ENCODE measurements at regions not wholly inside any gene's neighbourhood (a gene's known extent, or its start where the extent isn't known, plus 50 kb on each side); places are given as distances from the start of the nearest gene placed in this dataset.

DNA sequence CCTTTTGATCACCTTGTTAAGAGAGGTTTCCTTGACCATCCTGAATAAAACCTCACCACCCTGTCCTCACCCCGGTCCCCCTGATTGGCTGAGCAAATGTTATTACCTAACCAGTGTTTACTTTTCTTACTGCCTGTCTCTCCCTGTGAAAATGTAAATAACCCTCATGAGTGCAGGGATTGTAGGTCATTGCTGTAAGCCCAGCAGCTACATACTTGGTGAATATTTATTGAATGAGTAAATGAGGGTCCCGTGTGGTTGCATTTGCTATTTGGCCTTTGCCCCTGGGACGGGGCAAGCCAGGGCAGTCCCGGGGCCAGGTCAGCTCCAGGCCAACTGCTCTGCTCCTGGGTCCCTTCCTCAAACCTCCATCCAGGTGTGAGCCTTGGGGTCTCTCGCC, 55.5 kb upstream of the CLCN4 start:
- TF ChIP-seq TCF12 (IDR thresholded peaks at IDR 0.05; ENCODE audit: low read depth) = no peak
- TF ChIP-seq TEAD4 (IDR thresholded peaks at IDR 0.05) = no peak
- no peak for TF ChIP-seq YY1 (IDR thresholded peaks at IDR 0.05; ENCODE audit: low read depth)
- TF ChIP-seq RAD21 (IDR thresholded peaks at IDR 0.05; ENCODE audit: low read depth) = no peak
- TF ChIP-seq EP300 (IDR thresholded peaks at IDR 0.05; ENCODE audit: borderline replicate concordance) = no peak
- TF ChIP-seq, protein P1, sequence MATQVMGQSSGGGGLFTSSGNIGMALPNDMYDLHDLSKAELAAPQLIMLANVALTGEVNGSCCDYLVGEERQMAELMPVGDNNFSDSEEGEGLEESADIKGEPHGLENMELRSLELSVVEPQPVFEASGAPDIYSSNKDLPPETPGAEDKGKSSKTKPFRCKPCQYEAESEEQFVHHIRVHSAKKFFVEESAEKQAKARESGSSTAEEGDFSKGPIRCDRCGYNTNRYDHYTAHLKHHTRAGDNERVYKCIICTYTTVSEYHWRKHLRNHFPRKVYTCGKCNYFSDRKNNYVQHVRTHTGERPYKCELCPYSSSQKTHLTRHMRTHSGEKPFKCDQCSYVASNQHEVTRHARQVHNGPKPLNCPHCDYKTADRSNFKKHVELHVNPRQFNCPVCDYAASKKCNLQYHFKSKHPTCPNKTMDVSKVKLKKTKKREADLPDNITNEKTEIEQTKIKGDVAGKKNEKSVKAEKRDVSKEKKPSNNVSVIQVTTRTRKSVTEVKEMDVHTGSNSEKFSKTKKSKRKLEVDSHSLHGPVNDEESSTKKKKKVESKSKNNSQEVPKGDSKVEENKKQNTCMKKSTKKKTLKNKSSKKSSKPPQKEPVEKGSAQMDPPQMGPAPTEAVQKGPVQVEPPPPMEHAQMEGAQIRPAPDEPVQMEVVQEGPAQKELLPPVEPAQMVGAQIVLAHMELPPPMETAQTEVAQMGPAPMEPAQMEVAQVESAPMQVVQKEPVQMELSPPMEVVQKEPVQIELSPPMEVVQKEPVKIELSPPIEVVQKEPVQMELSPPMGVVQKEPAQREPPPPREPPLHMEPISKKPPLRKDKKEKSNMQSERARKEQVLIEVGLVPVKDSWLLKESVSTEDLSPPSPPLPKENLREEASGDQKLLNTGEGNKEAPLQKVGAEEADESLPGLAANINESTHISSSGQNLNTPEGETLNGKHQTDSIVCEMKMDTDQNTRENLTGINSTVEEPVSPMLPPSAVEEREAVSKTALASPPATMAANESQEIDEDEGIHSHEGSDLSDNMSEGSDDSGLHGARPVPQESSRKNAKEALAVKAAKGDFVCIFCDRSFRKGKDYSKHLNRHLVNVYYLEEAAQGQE (IDR thresholded peaks at IDR 0.05; ENCODE audit: low read depth) = no peak
- no peak for TF ChIP-seq CREB1 (IDR thresholded peaks at IDR 0.05; ENCODE audit: low read depth)
- no peak for TF ChIP-seq CEBPB (IDR thresholded peaks at IDR 0.05)
- no peak for TF ChIP-seq FOXM1 (IDR thresholded peaks at IDR 0.05; ENCODE audit: borderline replicate concordance, low read depth)

DNA sequence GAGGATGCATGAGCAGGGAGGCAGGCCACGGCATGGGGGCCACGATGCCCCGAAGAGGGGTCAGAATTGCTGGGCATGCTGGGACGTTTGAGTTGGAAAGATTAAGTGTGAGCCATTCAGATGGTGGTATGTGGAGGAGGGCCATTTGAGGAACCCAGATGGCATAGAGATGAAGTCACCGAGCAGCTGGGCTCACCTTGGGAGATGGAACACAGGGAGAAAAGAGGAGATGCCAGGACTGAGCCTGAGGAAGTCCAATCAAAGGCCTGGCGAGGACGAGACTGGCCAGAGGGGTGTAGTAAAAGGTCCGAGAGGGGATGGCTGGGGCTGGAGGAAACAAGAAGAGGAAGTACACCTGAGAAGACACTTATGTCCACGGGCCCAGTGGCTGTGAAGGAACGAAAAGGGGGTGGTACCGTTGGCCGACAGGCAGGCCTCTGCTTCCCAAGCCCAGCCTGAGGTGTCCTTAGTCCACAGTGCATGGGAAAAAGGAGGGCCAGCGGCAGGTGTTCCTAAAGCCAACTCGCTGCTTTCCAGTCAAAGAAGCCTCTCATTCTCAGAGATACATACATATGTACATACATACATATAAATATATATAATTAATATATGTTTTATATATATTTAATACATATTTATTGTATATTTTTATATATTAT, 54.6 kb upstream of the CLCN4 start:
- TF ChIP-seq FOXM1 (IDR thresholded peaks at IDR 0.05; ENCODE audit: borderline replicate concordance, low read depth) (no peak), CEBPB (IDR thresholded peaks at IDR 0.05) (no peak), NFIC (IDR thresholded peaks at IDR 0.05) (no peak), CREB1 (IDR thresholded peaks at IDR 0.05; ENCODE audit: low read depth) (no peak), YY1 (IDR thresholded peaks at IDR 0.05; ENCODE audit: low read depth) (no peak), EGR1 (IDR thresholded peaks at IDR 0.05) (no peak), TCF12 (IDR thresholded peaks at IDR 0.05; ENCODE audit: low read depth) (no peak), TAF1 (IDR thresholded peaks at IDR 0.05; ENCODE audit: low read depth) (no peak), EP300 (IDR thresholded peaks at IDR 0.05; ENCODE audit: borderline replicate concordance) (no peak), TEAD4 (IDR thresholded peaks at IDR 0.05) (no peak), RAD21 (IDR thresholded peaks at IDR 0.05; ENCODE audit: low read depth) (no peak), ZBTB7A (IDR thresholded peaks at IDR 0.05; ENCODE audit: low read depth) (no peak)
- TF ChIP-seq, protein P2, sequence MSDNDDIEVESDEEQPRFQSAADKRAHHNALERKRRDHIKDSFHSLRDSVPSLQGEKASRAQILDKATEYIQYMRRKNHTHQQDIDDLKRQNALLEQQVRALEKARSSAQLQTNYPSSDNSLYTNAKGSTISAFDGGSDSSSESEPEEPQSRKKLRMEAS (IDR thresholded peaks at IDR 0.05) = no peak
- TF ChIP-seq, protein P3, sequence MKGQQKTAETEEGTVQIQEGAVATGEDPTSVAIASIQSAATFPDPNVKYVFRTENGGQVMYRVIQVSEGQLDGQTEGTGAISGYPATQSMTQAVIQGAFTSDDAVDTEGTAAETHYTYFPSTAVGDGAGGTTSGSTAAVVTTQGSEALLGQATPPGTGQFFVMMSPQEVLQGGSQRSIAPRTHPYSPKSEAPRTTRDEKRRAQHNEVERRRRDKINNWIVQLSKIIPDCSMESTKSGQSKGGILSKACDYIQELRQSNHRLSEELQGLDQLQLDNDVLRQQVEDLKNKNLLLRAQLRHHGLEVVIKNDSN (IDR thresholded peaks at IDR 0.05) = no peak
- TF ChIP-seq, protein P1 (IDR thresholded peaks at IDR 0.05; ENCODE audit: low read depth) = no peak

DNA sequence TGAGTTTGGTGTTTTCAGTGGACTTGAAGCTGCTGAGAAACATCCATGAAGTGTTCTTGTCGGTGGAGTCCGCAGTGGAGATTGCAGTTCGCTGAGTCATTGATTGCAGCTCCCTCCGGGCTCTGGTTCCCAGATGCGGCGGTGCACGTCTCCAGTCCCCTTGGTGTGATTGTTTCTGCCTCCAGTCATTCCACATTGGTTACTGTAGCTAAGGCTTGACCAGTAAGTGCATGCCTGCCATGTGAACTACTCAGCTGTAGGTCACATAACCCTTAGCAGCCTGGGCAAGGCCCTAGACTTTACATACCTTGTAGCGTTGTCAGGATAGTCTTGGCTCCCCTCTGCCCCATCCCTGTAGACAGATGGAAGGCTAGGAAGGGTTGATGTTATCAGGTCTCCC, 53.8 kb upstream of the CLCN4 start:
- TF ChIP-seq CREB1 (IDR thresholded peaks at IDR 0.05; ENCODE audit: low read depth) (no peak), RAD21 (IDR thresholded peaks at IDR 0.05; ENCODE audit: low read depth) (no peak), TCF12 (IDR thresholded peaks at IDR 0.05; ENCODE audit: low read depth) (no peak), EP300 (IDR thresholded peaks at IDR 0.05; ENCODE audit: borderline replicate concordance) (no peak), TAF1 (IDR thresholded peaks at IDR 0.05; ENCODE audit: low read depth) (no peak), TEAD4 (IDR thresholded peaks at IDR 0.05) (no peak), EGR1 (IDR thresholded peaks at IDR 0.05) (no peak), ZBTB7A (IDR thresholded peaks at IDR 0.05; ENCODE audit: low read depth) (no peak), FOXM1 (IDR thresholded peaks at IDR 0.05; ENCODE audit: borderline replicate concordance, low read depth) (no peak), YY1 (IDR thresholded peaks at IDR 0.05; ENCODE audit: low read depth) (no peak), CEBPB (IDR thresholded peaks at IDR 0.05) (no peak), NFIC (IDR thresholded peaks at IDR 0.05) (no peak)
- TF ChIP-seq, protein P2 (IDR thresholded peaks at IDR 0.05) = no peak
- TF ChIP-seq, protein P1 (IDR thresholded peaks at IDR 0.05; ENCODE audit: low read depth) = no peak
- TF ChIP-seq, protein P3 (IDR thresholded peaks at IDR 0.05) = no peak

DNA sequence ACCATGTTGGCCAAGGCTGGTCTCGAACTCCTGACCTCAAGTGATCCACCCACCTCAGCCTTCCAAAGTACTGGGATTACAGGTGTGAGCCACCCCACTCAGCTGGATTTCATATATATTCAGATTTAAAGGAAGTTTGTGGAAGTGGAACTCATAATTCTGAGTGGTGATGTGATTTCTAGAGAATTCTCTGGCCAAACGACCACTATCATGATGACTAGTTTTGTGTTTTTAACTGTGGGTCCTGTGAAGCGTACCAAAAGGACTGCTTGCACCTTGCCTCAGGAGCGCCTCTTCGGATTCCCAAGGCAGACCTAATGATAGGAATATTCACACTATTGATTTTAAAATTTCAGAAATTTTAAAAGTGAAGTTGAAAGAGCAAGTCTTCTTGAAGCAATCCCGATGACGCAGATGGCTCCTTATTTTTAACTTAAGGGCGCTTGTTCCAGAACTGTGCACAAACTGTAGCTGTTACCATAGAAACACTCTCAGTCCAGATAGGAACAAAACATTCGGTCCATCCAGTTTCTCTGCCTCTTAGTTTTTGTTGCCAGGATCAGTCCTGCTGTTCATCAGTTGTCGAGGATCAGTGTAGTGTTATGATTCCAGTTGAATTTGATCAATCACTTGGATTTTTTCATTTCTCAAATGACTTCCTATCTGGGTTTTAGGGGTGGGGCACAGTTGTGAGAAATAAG, 51.7 kb upstream of the CLCN4 start:
- TF ChIP-seq, protein P2 (IDR thresholded peaks at IDR 0.05) = no peak
- TF ChIP-seq CREB1 (IDR thresholded peaks at IDR 0.05; ENCODE audit: low read depth) = no peak
